ENCODE measurements at regions not wholly inside any gene's neighbourhood (a gene's known extent, or its start where the extent isn't known, plus 50 kb on each side); places are given as distances from the start of the nearest gene placed in this dataset.

- Mint-ChIP-seq H3K9me3 (ENCODE audit: low read depth) (peaks cover 38% of the 10 kb centered on the region), H3K27me3 (no peaks in the 10 kb centered on the region), H3K36me3 (ENCODE audit: insufficient read depth) (no peaks in the 10 kb centered on the region), H3K4me1 (ENCODE audit: low read depth) (no peaks in the 10 kb centered on the region), H3K4me3 (ENCODE audit: low read depth) (no peak overlapping the region), H3K27ac (no peak overlapping the region)
- no peak for DNase-seq (ENCODE audit: low spot score, unreplicated experiment)
- TF ChIP-seq, protein P1, sequence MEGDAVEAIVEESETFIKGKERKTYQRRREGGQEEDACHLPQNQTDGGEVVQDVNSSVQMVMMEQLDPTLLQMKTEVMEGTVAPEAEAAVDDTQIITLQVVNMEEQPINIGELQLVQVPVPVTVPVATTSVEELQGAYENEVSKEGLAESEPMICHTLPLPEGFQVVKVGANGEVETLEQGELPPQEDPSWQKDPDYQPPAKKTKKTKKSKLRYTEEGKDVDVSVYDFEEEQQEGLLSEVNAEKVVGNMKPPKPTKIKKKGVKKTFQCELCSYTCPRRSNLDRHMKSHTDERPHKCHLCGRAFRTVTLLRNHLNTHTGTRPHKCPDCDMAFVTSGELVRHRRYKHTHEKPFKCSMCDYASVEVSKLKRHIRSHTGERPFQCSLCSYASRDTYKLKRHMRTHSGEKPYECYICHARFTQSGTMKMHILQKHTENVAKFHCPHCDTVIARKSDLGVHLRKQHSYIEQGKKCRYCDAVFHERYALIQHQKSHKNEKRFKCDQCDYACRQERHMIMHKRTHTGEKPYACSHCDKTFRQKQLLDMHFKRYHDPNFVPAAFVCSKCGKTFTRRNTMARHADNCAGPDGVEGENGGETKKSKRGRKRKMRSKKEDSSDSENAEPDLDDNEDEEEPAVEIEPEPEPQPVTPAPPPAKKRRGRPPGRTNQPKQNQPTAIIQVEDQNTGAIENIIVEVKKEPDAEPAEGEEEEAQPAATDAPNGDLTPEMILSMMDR (IDR thresholded peaks at IDR 0.05; ENCODE audit: unreplicated experiment) = no peak
Measured at GRCh38 chr16:11484691-11485258, 101.9 kb downstream of the LITAF start.

- no peak overlapping the region for H3K27ac Mint-ChIP-seq
- H3K9me3 Mint-ChIP-seq (ENCODE audit: low read depth) = peaks cover 39% of the 10 kb centered on the region
- no peak for DNase-seq (ENCODE audit: low spot score, unreplicated experiment)
- H3K36me3 Mint-ChIP-seq (ENCODE audit: insufficient read depth) = no peaks in the 10 kb centered on the region
- TF ChIP-seq, protein P1 (IDR thresholded peaks at IDR 0.05; ENCODE audit: unreplicated experiment) = no peak
- no peaks in the 10 kb centered on the region for H3K27me3 Mint-ChIP-seq
- no peaks in the 10 kb centered on the region for H3K4me1 Mint-ChIP-seq (ENCODE audit: low read depth)
- no peak overlapping the region for H3K4me3 Mint-ChIP-seq (ENCODE audit: low read depth)
Measured at GRCh38 chr16:11485676-11486075, 101.0 kb downstream of the LITAF start.

GRCh38 chr16:11487289-11487688 lies 99.4 kb downstream of the LITAF start:
- no peak overlapping the region for H3K27ac Mint-ChIP-seq
- H3K36me3 Mint-ChIP-seq (ENCODE audit: insufficient read depth) = no peaks in the 10 kb centered on the region
- H3K9me3 Mint-ChIP-seq (ENCODE audit: low read depth) = peaks cover 33% of the 10 kb centered on the region
- H3K4me3 Mint-ChIP-seq (ENCODE audit: low read depth) = no peak overlapping the region
- TF ChIP-seq, protein P1 (IDR thresholded peaks at IDR 0.05; ENCODE audit: unreplicated experiment) = no peak
- no peaks in the 10 kb centered on the region for H3K4me1 Mint-ChIP-seq (ENCODE audit: low read depth)
- DNase-seq (ENCODE audit: low spot score, unreplicated experiment) = no peak
- no peaks in the 10 kb centered on the region for H3K27me3 Mint-ChIP-seq

GRCh38 chr16:11488304-11488703 lies 98.4 kb downstream of the LITAF start:
- no peaks in the 10 kb centered on the region for H3K4me1 Mint-ChIP-seq (ENCODE audit: low read depth)
- H3K36me3 Mint-ChIP-seq (ENCODE audit: insufficient read depth) = no peaks in the 10 kb centered on the region
- H3K9me3 Mint-ChIP-seq (ENCODE audit: low read depth) = peaks cover 26% of the 10 kb centered on the region
- no peak overlapping the region for H3K27ac Mint-ChIP-seq
- TF ChIP-seq, protein P1 (IDR thresholded peaks at IDR 0.05; ENCODE audit: unreplicated experiment) = no peak
- DNase-seq (ENCODE audit: low spot score, unreplicated experiment) = no peak
- H3K4me3 Mint-ChIP-seq (ENCODE audit: low read depth) = no peak overlapping the region
- no peaks in the 10 kb centered on the region for H3K27me3 Mint-ChIP-seq

- H3K27ac Mint-ChIP-seq = no peak overlapping the region
- H3K4me1 Mint-ChIP-seq (ENCODE audit: low read depth) = peaks cover 5% of the 10 kb centered on the region
Measured at GRCh38 chr16:11491524-11491923, 95.2 kb downstream of the LITAF start.

More at GRCh38 chr16:11491524-11491923, 95.2 kb downstream of the LITAF start:
- no peak overlapping the region for H3K4me3 Mint-ChIP-seq (ENCODE audit: low read depth)
- H3K9me3 Mint-ChIP-seq (ENCODE audit: low read depth) = peaks cover 8% of the 10 kb centered on the region
- no peak for DNase-seq (ENCODE audit: low spot score, unreplicated experiment)
- no peaks in the 10 kb centered on the region for H3K27me3 Mint-ChIP-seq
- TF ChIP-seq, protein P1 (IDR thresholded peaks at IDR 0.05; ENCODE audit: unreplicated experiment) = no peak
- no peaks in the 10 kb centered on the region for H3K36me3 Mint-ChIP-seq (ENCODE audit: insufficient read depth)
